HEK293T (cell line): ENCODE measurements at regions not wholly inside any gene's neighbourhood (a gene's known extent, or its start where the extent isn't known, plus 50 kb on each side); places are given as distances from the start of the nearest gene placed in this dataset.

ENCODE experiments used
- ELF4 ChIP-seq: fragments of 450-650 bp; IDR thresholded peaks from 2 replicates; pipeline ENCODE4 v1.6.1; 2017; ENCODE audit warnings: antibody characterized with exemption
- FOXA1 ChIP-seq: fragments of 450-650 bp; IDR thresholded peaks from 2 replicates; pipeline ENCODE4 v1.6.1; 2016; ENCODE audit warnings: mild to moderate bottlenecking
- PKNOX1 ChIP-seq: fragments of 450-650 bp; IDR thresholded peaks from 2 replicates; pipeline ENCODE4 v1.6.1; 2016
- SP1 ChIP-seq: fragments of 450-650 bp; IDR thresholded peaks from 2 replicates; pipeline ENCODE4 v1.6.1; 2017
- SUZ12 ChIP-seq: fragments of 450-650 bp; IDR thresholded peaks from 2 replicates; pipeline ENCODE4 v1.6.1; 2016; ENCODE audit warnings: mild to moderate bottlenecking

- no peak for TF ChIP-seq PKNOX1
- TF ChIP-seq ELF4: no peak
- no peak for TF ChIP-seq SP1
- no peak for TF ChIP-seq SUZ12
- TF ChIP-seq FOXA1: no peak
These were observed 114.7 kb upstream of the IGLL5 start for GRCh38 chr22:22772883-22773282.
